Stimulated activated CD4-positive, alpha-beta T cell treated with anti-CD3 and anti-CD28 coated beads, Interleukin-15, amount 100 ng/mL, for 48 hours (primary cell): ENCODE measurements at regions not wholly inside any gene's neighbourhood (a gene's known extent, or its start where the extent isn't known, plus 50 kb on each side); places are given as distances from the start of the nearest gene placed in this dataset.

ENCODE experiments used
- DNase-seq, 2 donors: peaks; one replicate each; pipeline ENCODE4 v3.0.0-alpha.2; 2020; ENCODE audit warnings: low read depth in 2 of 2

GRCh38 chr1:36717431-36717830 is 234.7 kb upstream of the CSF3R start:
- no peak for DNase-seq

DNA sequence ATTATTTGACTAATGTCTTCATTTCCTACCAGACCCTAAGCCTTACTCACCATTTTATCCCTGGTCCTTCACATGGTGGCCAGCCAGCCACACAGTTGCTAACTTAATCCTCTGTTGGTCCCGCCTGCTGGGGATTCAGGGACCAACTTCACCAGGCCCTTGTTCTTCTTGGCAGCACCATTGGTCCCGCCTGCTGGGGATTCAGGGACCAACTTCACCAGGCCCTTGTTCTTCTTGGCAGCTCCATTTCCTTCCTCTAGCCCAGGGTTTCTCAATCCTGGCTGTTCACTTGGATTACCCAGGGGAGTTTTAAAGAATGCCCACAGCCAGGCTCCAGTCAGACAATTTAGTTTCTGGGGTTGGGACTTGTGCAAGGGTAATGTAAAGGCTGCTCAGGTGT is 233.1 kb upstream of the CSF3R start:
- DNase-seq = no peak

DNA sequence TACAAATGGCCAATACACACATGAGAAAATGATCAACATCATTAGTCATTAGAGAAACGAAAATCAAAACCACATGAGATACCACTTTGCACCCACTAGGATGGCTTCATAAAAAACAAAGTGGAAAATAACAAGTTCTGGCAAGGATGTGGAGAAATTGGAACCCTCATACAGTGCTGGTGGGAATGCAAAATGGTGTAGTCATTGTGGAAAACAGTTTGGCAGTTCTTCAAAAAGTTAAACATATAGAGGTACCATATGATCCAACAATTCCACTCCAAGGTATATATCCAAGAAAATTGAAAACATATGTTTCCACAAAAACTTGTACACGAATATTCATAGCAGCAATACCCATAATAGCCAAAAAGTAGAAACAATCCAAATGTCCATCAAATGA is 231.6 kb upstream of the CSF3R start:
- DNase-seq = no peak

DNA sequence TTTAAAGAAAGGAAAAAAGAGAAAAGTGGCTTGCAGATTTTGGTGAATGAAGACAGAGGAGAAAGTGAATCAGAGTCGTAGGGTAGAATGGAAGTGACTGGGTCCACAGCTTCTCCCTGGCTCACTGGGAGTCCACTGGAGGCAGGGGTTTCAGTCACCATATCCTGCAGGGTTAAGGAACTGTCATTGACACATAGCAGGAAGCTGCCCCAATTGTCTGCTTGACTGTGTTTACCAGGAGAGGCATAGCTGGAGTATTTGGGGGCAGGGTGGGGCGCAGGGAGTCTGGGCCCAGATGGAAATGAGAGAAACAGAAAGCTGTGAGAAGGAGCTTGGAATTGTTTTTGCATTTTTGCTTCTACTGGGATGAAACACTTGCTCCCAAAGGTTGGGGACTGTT is 228.8 kb upstream of the CSF3R start:
- no peak for DNase-seq

- no peak for DNase-seq
Observed at GRCh38 chr1:36710951-36711350, 228.2 kb upstream of the CSF3R start.

GRCh38 chr1:36709869-36710481 is 227.3 kb upstream of the CSF3R start:
- DNase-seq = no peak

DNA sequence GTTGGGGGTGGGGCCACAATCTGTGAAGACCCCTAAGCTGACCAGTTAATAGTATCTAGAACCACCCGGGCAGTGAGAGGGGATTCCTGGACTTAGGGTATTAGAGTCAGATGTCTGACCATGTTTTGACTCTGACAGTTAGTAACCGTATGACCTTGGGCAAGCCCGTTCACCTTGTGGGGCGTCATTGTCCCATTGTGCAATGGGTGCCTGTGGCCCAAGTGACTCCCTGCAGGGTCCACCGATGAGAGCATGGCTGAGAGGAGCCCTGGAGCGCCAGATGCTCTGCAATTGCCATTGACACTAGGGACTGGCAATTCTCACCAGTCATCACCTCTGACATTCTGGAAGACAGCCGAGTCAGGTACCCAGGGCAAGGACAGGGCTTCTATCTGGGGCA is 225.9 kb upstream of the CSF3R start:
- DNase-seq = no peak

DNA sequence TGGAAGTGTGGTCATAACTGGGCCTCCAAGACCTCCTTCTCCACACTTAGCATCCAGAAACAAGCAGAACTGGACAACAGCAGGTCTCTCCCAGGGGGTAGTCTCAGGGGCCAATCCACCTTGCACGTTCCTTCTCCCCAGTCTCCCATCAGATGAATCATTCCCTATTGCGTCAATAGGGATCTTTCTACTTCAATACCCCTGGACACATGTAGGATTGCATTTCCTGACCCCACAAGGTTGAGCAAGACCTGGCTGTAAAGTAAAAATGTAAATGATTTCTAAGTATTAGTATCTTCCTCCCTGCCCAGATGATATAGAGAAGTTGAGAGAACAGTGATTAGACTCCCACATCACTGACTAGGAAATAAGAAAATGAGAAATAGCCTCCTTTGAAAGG is 224.5 kb upstream of the CSF3R start:
- DNase-seq = no peak

DNA sequence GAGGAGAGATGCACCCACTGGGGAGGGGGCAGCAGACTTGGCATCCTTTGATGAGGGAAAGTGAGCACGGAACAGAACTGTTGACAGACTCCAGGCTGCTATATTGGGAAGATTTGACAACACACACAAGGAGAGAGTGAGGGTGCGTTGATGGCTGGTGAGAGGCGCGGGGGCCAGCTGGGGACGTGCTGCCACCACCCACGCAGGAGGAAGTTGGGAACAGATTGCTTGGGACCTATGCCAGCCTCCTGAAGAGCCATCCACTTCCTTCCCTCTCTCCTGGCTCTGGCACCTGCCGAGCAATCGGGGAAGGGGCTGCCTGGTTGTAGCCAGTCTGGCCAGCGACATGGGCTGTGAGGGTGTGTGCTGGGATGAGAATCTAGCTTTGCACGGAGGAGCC is 223.7 kb upstream of the CSF3R start:
- no peak for DNase-seq

- DNase-seq = no peak
Observed at GRCh38 chr1:36705629-36706028, 222.9 kb upstream of the CSF3R start.

- peak; percentile 46 to 63 for DNase-seq
Observed at GRCh38 chr1:36703526-36704208, 221.0 kb upstream of the CSF3R start.

DNA sequence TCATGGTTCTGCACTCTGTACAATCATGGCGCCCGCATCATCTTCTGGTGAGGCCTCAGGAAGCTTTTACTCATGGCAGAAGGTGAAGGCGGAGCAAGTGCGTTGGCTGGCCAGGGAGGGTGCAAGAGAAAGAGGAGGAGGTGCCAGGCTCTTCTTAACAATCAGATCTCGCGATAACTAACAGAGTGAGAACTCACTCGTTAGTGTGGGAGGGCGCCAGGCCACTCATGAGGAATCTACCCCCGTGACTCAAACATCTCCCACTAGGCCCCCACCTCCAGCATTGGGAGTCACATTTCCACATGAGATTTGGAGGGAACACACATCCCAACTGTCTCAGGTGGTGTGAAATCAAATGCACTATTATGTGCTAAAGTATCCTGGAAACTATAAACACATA is 220.2 kb upstream of the CSF3R start:
- no peak for DNase-seq

- no peak for DNase-seq
Observed at GRCh38 chr1:36699113-36699911, 216.6 kb upstream of the CSF3R start.

- no peak for DNase-seq
Observed at GRCh38 chr1:36697836-36698605, 215.3 kb upstream of the CSF3R start.

- DNase-seq = no peak
Observed at GRCh38 chr1:36696261-36696940, 213.7 kb upstream of the CSF3R start.

DNA sequence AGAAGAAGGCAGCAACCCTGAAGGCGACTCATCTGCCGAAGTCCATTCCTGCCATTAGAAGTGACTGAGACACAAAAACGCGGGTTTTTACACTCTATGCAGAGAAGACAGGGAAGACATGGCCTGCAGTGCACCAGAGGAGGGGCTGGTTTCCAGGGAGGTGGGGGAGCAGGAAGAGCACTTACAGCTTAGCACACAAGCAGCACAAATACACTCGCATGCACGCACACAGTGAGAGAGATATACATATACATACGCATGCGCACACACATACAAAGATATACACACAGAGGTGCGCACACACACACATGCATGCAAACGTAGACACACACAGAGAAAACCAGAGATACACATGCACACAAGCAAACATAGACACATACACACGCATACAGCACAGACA is 210.9 kb upstream of the CSF3R start:
- no peak for DNase-seq

- no peak for DNase-seq
Observed at GRCh38 chr1:36693161-36693525, 210.4 kb upstream of the CSF3R start.

GRCh38 chr1:36692465-36693160 is 209.9 kb upstream of the CSF3R start:
- DNase-seq = no peak

GRCh38 chr1:36691374-36691773 is 208.7 kb upstream of the CSF3R start:
- DNase-seq = no peak

DNA sequence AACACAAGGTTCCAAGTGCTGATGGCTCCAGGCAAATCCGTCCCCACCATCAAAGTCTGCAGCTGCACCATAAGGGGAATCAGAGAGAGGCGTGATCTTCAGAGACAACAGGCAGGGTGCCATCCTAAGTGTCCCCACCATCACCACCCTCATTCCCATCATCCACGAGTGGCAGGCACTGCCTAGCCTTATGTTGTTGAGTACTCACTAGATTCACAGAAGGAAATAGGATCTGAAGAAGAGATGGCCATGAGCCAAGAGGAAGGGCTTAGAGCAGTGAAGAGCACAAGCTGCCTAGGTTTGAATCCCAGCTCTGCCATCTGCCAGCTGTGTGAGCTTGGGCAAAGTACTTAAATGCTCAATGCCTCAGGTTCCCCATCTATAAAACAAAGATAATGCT is 207.3 kb upstream of the CSF3R start:
- DNase-seq = no peak

- no peak for DNase-seq
Observed at GRCh38 chr1:36687312-36687711, 204.6 kb upstream of the CSF3R start.
